ENCODE measurements at regions not wholly inside any gene's neighbourhood (a gene's known extent, or its start where the extent isn't known, plus 50 kb on each side); places are given as distances from the start of the nearest gene placed in this dataset.

- TF ChIP-seq SIN3A (IDR thresholded peaks at IDR 0.05; ENCODE audit: borderline replicate concordance, insufficient read depth, low read length) (no peak), REST (IDR thresholded peaks at IDR 0.05; ENCODE audit: insufficient read depth in 1 of 2, low read depth in 2 of 2, low read length in 2 of 2) (no peak), POLR2AphosphoS5 (IDR thresholded peaks at IDR 0.05; ENCODE audit: low read depth, low read length) (no peak), TAF1 (IDR thresholded peaks at IDR 0.05; ENCODE audit: borderline replicate concordance, insufficient read depth, low read length) (no peak), FOXP2 (optimal IDR thresholded peaks at IDR 0.05; ENCODE audit: borderline replicate concordance, extremely low read depth, extremely low read length, insufficient read depth) (no peak)
Measured at GRCh38 chr1:29821605-29822004, 585.3 kb downstream of the PTPRU start.

Data from PFSK-1 (cell line).